IMR-90 (cell line): ENCODE measurements at regions not wholly inside any gene's neighbourhood (a gene's known extent, or its start where the extent isn't known, plus 50 kb on each side); places are given as distances from the start of the nearest gene placed in this dataset.

ENCODE experiments used
- BHLHE40 ChIP-seq: fragments of 150-350 bp; IDR thresholded peaks from 2 replicates; pipeline ENCODE4 v1.6.1; 2016; ENCODE audit warnings: mild to moderate bottlenecking, low read depth, low read length
- CEBPB ChIP-seq: IDR thresholded peaks from 2 replicates; pipeline ENCODE4 v1.6.1; 2012; ENCODE audit warnings: low read depth, low read length, improper control_type of control experiment
- CHD1 ChIP-seq: IDR thresholded peaks from 2 replicates; pipeline ENCODE4 v1.6.1; 2012; ENCODE audit warnings: low read depth, low read length, improper control_type of control experiment
- MAZ ChIP-seq: IDR thresholded peaks from 2 replicates; pipeline ENCODE4 v1.6.1; 2012; ENCODE audit warnings: low read depth, mild to moderate bottlenecking, low read length, improper control_type of control experiment, moderate library complexity, borderline replicate concordance
- MXI1 ChIP-seq: IDR thresholded peaks from 2 replicates; pipeline ENCODE4 v1.6.1; 2012; ENCODE audit warnings: low read depth, mild to moderate bottlenecking, low read length, moderate library complexity, borderline replicate concordance
- POLR2A ChIP-seq: IDR thresholded peaks from 2 replicates; pipeline ENCODE4 v1.6.1; 2012; ENCODE audit warnings: mild to moderate bottlenecking, low read depth, low read length
- RAD21 ChIP-seq: IDR thresholded peaks from 2 replicates; pipeline ENCODE4 v1.6.1; 2012; ENCODE audit warnings: low read length, improper control_type of control experiment
- RFX5 ChIP-seq: IDR thresholded peaks from 2 replicates; pipeline ENCODE4 v1.8.0; 2012; ENCODE audit warnings: low read depth, mild to moderate bottlenecking, low read length, moderate library complexity
- SMC3 ChIP-seq: fragments of 150-350 bp; IDR thresholded peaks from 2 replicates; pipeline ENCODE4 v1.6.1; 2016; ENCODE audit warnings: low read depth, mild to moderate bottlenecking, antibody characterized with exemption, low read length, moderate library complexity
- TF ChIP-seq, protein P1 (sequence below): conservative IDR thresholded peaks from 2 replicates; pipeline ENCODE4 v1.5.1; 2012; ENCODE audit warnings: mild to moderate bottlenecking, low read depth, low read length, improper control_type of control experiment
- TF ChIP-seq, protein P2 (sequence below): fragments of 150-350 bp; IDR thresholded peaks from 2 replicates; pipeline ENCODE4 v1.6.1; 2017; ENCODE audit warnings: mild to moderate bottlenecking, antibody characterized with exemption, low read length, low read depth

DNA sequence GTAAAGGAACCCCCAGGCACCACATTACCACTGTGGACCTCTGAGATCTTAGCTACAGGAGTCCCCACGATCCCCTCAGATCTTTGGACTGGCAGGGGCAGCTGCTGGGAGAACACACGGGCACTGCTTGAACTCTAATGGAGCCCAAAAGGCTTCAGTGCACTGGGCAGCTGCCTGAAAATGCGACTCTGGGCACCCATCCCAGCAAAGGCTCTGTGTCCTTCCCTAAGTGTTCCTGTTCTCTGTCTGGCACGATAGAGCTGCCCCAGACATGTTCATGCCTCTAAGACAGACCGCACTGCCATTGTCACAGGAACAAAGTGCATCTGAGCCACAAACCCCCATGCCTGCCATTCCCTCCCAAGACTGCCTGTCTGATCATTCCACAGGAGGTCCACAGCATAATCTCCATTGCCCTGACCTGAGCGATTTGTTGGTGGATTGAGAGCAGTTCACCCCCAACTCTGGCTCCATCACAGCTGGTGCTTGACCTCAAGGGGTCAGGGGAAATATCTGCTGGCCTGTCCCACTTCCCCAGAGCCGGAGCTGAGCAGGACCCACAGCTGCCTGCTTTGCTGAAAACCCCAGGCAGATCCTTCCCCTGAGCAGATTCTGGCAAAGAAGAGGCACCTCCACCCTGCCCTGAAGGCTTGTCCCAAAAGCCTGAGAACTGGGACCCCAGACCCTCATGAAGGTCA is 436.0 kb upstream of the INTU start:
- TF ChIP-seq RFX5 (no peak), POLR2A (no peak), SMC3 (no peak), RAD21 (no peak), BHLHE40 (no peak), CHD1 (no peak), CEBPB (no peak), MXI1 (no peak), MAZ (no peak)
- TF ChIP-seq, protein P1, sequence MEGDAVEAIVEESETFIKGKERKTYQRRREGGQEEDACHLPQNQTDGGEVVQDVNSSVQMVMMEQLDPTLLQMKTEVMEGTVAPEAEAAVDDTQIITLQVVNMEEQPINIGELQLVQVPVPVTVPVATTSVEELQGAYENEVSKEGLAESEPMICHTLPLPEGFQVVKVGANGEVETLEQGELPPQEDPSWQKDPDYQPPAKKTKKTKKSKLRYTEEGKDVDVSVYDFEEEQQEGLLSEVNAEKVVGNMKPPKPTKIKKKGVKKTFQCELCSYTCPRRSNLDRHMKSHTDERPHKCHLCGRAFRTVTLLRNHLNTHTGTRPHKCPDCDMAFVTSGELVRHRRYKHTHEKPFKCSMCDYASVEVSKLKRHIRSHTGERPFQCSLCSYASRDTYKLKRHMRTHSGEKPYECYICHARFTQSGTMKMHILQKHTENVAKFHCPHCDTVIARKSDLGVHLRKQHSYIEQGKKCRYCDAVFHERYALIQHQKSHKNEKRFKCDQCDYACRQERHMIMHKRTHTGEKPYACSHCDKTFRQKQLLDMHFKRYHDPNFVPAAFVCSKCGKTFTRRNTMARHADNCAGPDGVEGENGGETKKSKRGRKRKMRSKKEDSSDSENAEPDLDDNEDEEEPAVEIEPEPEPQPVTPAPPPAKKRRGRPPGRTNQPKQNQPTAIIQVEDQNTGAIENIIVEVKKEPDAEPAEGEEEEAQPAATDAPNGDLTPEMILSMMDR = no peak
- TF ChIP-seq, protein P2, sequence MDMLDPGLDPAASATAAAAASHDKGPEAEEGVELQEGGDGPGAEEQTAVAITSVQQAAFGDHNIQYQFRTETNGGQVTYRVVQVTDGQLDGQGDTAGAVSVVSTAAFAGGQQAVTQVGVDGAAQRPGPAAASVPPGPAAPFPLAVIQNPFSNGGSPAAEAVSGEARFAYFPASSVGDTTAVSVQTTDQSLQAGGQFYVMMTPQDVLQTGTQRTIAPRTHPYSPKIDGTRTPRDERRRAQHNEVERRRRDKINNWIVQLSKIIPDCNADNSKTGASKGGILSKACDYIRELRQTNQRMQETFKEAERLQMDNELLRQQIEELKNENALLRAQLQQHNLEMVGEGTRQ = no peak
